HS-5 (cell line): ENCODE measurements at regions not wholly inside any gene's neighbourhood (a gene's known extent, or its start where the extent isn't known, plus 50 kb on each side); places are given as distances from the start of the nearest gene placed in this dataset.
"Not testable (repeated sequence)": the region's sequence is repeated elsewhere in the genome, so short reads cannot be mapped to it uniquely, and the experiment has no call there.

Experiments used
- DNase-seq: peaks from one replicate; pipeline ENCODE4 v3.0.0-alpha.2; 2012; ENCODE audit warnings: low read depth

DNA sequence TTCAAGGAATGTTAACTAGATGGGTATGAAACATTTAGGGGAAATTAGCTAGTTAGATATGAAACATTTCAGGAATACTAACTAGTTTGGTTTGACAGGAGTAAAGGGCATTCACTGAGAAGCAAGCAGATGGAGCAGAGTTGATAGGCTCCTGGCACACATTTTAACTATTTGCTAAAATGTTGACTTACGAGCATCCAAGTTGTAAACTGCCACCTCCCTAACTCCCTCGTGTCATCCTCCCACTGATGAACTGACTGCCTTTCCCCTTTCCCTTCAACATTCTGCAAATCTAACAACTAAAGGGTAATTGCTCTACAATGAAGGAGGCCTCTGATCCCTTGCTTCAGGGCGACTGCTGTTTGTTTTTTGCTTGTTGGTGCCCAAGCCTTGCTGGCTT, 580.4 kb upstream of the FAM98A start:
- DNase-seq = no peak

DNA sequence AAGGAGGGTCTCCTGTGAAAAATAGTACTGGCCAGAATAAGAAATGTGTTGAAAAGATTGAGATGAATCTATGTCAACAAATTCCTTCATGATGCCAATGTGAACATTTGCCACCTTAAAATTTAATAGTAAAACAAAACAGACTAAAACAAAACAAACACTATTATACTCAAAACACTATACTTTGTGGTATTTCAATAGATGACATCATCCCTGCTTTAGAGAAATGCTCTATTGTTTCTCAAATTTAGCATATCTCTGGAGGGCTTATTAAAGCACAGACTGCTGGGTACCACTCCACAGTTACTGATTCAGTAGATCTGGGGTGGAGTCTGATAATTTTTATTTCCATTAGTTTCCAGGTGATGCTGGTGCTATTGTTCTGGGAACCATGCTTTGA, 579.4 kb upstream of the FAM98A start:
- DNase-seq = no peak

DNA sequence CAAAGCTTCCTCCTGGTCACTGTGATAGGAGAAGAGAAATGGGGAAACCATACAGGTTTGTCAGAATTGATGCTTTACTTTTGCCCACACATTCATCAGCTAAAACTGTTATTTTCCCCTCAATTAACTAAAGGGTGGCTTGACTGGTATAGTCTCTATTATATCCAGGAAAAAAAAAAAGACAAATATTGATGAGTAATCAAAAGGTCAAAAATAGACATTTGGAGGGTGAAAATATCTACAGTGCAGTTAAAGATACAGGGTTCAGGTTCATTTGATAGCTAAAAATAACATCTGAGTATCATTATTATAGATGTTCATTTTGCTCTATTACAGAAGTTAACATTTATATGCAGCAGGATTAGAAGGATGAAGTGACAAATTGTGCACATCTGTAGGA, 577.6 kb upstream of the FAM98A start:
- DNase-seq = no peak

DNA sequence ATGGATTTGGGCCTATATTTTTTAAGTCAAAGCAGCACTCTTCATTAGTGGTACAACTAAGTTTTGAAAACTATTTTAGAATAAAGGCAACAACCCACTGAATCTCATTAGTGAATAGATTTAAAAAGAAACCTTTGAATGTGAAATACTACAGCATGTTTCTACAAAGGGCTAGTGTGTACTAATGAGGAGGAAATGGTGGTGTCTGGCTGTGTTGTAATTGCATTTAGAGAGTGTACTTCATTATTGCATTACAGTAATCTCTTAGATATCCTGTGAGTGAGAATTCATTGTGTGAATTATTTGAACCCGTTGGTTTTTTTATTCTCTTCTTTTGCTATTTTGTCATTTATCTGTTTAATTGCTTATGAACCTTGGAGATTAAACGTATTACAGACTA, 575.4 kb upstream of the FAM98A start:
- no peak for DNase-seq

DNA sequence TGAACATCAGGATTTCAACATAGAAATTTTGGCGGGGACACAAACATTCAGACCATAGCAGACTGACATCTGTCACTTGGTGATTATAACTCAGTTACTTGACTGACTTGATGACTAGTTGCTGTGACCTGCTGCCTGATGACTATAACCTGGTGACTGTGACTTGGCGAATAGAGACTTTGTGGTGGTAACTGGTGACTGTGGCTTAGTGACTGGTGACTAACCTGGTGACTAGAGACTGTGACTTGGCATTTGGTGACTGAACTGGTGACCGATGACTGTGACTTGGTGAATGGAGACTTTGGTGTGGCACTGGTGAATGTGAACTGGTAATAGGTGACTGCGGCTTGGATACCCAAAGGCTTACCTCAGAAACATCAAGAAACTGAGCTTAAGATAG, 563.1 kb upstream of the FAM98A start:
- no peak for DNase-seq

DNA sequence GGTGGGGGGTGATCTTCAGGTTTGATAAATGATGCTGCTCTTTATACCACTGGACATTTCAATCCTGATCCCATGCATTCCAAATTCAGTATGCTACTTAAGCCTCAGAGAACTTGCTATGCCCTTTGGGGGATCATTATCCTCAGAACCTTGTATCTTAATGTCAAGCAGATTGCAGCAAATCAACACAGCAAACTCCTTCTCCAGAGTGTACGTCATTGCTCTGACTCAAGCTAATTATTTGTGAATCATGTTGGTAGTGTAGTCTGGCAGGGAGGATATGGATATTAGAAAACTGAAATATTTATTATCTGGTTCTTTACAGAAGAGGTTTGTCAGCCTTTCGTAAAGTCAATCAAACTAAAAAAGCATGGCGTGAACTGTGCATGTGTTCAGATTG, 562.5 kb upstream of the FAM98A start:
- DNase-seq = no peak

DNA sequence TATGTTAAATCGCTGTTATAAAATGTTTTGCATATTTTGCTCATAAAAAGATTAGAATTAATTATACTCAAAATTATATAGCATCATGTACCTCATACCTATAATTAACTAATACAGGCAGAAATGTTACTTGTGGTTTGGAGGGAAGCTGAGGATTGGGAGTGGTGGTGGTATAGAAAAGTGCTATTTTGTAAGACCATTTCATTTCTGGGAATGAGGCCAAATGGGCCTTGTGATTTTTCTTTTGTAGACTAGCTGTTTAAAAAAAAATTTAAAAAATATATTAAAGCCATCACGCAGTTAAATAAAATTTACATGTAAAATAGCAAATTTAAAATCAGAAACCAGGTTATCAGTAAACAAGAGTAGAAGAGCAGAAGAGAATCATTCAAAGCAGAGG, 560.8 kb upstream of the FAM98A start:
- DNase-seq = no peak

DNA sequence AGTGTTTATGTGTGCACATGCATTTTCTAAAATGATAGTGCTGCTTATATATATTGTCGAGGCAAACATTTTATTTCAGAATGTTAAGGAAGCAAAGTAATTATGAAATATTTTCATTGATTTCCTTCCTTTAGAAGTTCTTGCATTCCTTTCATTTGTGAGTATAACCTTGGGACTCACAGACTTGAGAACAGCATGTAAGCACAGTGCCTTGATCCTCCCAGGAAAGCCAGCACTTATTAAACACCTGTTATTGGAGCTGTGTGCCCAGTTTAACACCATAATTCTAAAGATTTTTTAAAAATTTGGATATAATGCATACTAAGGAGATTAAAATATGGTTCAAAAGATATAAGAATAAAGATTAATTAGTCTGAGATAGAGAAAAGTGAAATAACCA, 554.4 kb upstream of the FAM98A start:
- no peak for DNase-seq

DNA sequence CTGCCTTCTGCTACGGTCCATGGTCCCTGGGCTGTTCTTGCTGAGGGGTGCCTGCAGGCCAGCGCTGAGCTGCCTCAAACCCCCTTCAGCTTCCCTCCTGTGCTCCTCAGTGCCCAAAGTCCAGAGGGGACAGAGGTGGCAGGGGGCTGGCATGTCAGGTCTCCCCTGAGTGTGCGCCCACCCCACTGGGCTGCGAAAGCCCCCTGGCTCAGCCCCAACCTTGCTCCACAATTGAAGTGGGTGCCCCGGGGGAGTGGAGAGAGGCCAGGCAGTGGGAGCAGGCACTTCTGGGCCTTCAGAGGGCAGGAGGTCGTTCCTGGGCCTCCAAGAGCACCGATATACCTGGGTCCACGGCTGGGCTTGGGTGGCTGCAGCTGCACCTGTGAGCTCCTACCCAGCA, 548.7 kb upstream of the FAM98A start:
- DNase-seq = no peak

DNA sequence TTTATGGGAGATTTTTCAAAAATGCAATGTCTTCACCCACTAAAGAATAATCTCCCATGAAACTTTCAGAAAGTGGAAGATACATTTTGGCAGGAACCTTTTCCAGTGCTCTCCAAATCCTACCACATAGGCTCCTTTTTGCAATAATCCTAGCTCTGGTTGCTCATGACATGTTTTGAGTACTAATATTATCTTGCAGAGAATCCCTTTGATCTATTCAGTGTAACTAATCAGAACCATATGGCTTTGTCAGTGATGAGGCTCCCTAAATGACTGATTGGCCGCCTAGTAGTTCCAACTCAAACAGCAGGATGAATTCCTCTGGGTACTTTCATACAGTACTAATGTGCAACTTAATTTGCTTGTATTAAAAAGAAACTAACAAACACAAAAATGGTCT, 544.0 kb upstream of the FAM98A start:
- no peak for DNase-seq

DNA sequence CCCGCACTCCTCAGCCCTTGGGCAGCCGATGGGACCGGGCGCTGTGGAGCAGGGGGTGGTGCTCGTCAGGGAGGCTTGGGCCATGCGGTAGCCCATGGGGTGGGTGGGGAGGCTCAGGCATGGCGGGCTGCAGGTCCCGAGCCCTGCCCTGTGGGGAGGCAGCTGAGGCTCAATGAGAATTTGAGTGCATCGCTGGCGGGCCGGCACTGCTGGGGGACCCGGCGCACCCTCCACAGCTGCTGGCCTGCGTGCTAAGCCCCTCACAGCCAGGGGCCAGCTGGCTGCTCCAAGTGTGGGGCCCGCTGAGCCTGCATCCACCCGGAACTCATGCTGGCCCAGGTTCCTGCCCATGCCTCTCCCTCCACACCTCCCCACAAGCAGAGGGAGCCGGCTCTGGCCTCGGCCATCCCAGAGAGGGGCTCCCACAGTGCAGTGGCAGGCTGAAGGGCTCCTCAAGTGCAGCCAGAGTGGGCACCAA, 543.5 kb upstream of the FAM98A start:
- DNase-seq = not testable (repeated sequence)

DNA sequence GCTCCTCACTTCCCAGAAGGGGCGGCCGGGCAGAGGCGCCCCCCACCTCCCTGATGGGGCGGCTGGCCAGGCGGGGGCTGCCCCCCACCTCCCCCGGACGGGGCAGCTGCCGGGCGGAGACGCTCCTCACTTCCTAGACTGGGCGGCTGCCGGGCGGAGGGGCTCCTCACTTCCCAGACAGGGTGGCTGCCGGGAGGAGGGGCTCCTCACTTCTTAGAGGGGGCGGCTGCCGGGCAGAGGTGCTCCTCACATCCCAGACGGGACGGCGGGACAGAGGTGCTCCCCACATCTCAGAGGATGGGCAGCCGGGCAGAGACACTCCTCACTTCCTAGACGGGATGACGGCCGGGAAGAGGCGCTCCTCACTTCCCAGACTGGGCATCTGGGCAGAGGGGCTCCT, 534.0 kb upstream of the FAM98A start:
- not testable (repeated sequence) for DNase-seq

DNA sequence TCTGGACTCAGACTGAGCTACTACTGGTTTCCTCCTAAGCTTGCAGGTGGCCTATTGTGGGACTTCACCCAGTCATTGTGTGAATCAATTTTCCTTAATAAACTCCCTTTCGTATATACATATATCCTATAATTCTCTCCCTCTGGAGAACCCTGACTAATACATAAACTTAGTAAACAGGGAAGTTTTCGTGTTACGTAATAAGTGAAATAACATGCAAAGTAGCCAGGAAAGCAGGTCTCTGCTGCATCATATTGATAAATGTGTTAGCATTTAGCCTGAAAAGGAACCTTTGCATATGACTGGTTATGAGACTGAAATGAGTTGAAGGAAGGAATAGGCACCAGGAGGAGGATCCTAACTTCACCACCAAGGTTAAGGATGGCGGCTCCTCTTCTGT, 527.2 kb upstream of the FAM98A start:
- no peak for DNase-seq

DNA sequence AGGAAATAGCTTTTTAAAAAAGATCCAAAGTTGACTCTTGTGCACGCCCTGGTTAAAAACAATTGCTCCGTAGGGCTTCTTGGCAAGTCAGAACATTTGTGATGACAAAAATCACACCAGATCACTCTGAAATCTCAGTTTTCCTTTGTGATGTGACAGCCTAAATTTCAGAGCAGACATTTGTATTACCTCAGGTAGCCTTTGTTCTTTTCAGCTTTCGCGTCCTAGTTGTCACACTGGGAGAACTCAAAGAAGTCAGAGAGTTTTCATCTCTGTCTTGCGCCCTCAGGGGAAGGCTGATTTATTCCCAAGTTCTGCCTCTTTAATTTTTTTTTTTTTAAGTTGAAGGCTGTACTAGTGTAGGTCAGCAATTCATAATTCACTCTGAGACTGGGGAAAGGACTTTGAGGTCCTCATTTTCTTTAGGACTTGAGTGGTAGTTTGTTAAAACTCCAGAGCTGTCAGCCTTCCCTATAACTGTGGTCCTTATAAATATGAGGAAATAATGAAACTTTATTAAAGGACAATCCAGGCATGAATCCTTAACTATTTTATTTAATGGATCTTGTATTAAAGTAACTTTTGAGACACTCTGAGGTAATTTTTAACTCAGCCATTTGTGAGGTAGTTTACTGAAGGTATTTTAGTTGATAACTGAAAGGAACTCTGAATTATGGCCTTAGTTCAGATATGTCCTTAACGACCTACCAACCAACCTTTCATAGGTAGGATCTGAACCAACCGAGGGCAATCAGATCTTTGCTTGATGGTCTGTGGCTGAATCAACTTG, 525.1 kb upstream of the FAM98A start:
- DNase-seq = no peak

DNA sequence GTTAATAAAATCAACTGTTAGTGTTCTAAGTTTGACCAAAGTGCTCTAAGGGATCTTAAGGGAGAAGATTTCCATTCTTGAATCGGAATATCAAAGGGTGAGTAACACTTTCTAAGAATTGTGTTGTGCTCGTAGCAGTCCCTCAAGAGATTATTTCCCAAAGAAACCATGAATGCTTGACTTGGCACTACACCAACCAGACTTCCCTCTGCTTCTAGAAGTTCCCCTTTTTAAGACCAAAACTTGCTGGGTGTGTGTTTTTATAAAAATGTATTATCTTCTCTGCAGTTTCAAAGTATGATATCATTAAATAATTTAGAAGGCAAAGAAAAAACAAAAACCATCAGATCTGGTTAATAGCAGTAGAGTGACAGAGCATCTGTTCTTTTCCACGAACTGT, 522.0 kb upstream of the FAM98A start:
- no peak for DNase-seq

DNA sequence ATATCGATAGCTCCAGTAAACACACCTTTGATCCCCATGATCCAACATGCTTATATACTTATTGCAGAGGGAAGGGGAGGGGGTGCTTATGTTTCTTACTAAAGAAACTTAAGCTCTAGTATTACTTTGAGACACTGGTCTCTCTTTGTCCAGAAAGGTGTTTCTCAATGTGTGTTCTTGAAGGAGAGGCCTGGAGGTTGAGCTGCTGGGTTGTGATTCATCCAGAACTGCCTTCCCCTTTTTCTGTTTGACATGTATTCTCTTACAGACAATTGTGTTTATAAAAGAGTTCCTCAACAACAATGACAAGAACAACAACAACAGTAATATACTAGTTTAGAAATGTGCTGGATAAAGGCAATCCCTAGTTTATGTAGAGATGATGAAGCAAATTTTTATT, 516.0 kb upstream of the FAM98A start:
- DNase-seq = no peak

DNA sequence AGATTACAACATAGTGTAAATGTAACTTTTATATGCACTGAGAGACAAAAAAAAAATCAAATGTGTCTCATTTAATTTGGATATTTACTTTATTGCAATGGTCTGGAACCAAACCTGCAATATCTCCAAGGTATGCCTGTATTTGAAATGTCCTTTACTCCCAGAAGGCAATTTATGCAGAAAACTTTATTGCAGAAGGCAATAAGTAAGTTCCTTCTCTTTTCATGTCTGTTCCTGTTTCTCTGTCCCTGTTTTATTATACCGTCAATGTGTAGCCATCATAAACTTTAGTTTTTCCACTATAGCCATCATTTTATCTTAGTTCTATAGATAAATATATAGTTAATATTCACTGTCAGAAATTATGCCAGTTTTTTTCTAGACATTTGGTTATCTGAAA, 513.1 kb upstream of the FAM98A start:
- no peak for DNase-seq

DNA sequence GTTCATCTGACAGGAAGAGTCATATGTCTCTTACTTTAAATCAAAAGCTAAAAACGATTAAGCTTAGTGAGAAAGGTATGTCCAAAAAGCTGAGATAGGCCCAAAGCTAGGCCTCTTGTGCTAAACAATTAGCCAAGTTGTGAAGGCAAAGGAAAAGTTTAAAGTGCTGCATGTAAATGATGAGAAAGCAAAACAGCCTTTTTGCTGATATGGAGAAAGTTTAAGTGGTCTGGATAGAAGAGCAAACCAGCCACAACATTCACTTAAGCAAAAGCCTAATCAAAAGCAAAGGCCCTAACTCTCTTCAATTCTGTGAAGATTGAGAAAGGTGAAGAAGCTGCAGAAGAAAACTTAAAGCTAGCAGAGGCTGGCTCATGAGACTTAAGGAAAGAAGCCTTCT, 511.3 kb upstream of the FAM98A start:
- no peak for DNase-seq

DNA sequence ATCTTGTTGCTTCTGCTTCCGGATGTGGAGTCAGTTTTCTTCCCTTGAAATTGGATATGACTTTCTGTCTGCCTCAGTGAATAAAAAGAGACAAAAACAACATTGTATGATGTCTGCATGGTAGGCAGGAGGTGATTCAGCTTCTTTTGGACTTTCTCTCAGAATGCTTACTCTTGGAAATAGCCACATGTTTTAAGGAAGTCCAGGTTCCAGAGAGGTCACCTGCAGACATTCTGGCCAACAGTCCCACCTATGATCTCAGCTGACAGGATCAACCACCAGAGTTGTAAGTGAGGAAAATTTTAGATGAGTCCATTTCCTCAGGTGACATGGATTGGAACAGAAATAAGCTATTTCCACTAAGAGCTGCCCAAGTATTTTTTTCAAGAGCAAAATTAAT, 508.7 kb upstream of the FAM98A start:
- no peak for DNase-seq

DNA sequence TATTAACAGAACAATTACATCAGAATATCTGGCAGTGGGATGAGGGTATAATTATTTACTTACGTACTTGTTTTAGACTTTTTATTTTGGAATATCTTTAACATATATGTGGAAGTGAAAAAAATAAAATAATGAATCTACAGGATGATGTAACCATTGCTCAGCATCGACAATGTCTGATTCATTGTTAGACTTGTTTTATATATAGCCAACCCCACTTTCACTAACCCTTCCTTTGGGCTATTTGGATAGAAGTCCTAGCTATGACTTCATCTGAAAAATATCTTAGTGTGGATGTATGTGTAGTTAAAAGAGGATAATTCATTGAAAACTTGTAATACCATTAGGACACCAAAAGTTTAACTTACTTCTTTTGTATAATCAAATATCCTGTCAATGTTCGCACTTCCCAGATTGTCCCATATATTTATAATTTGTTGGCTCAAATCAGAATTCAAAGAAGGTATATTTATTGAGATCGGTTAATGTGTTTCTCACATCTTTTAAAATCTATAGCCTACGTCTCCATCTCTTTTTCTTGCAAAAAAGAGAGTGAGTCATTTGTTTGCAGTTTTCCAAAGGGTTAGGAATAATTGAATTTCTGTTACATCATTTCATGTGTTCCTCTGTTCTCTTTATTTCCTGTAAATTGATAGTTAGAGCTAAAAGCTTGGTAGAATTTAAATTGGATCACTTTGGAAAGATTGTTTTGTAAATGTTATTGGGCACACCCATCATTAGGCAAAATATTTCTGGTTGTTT, 506.1 kb upstream of the FAM98A start:
- DNase-seq = peak; percentile 86

DNA sequence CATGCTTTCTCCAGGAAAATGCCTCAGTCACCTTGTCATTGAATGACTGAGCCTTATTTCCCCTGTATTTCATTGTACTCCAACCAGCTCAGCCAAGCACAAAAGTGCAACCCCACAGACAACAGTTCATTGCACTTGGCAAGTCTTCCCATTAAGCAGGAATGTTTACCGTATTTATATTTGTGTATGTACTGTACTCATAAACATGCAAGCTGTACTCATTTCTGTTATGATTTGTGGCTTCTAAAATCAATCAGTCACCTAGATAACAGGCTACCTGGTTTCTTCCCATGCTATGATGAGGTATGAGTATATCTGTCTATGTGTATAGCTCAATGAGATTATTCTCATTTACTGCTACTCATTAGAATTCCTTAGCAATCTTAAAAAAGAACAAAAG, 505.5 kb upstream of the FAM98A start:
- no peak for DNase-seq

DNA sequence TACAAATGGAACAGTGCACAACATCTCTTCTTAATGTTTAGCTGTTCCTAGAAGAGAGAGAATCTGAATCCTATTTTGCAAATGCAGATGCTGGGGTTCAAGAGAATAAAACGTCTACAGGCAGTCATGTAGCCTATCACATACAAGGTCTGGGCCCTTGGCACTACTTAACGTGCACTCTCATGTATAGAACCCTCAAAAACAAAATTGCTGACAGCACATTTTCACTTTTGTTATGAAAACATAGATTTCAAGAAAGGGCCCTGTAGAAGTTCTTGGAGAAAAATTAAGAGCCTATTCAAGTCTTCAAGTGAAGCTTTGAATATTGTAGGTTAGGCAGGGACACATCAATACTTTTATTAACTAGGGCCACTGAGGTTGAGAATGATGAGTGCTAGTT, 504.3 kb upstream of the FAM98A start:
- no peak for DNase-seq

DNA sequence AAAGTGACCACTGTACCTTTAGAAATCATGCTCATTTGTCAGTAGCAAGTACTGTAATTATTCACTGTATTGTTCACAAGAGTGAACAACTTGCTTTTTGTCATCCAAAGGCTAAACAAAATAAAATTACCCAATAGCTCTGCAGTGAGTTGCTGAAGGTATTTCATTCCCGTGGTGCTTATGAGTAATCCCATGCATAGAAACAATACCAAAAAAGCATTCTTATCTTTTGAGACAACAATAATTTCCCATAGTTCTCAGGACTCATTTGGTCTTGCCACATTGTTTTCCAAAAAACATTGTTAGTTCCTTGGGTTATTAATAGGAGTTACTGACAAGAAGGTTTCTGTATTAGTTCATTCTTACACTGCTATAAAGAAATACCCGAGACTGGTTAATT, 503.2 kb upstream of the FAM98A start:
- DNase-seq = peak; percentile 53

DNA sequence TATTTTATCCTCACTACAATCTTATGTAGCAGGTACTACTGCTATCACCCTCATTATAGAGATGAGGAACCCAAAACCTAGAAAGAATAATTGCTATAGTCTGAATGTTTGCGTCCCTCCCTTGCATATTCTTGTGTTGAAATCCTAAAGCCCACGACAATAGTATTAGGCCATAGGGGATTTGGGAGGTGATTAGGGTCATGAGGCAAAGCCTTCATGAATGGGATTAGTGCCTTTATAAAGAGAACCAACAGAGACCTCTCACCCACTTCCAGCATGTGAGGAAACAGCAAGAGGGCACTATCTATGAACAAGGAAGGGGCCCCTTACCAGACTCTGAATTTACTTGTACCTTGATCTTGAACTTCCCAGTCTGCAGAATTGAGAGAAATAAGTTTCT, 500.3 kb upstream of the FAM98A start:
- DNase-seq = no peak
